AG04450 (cell line): ENCODE measurements at regions not wholly inside any gene's neighbourhood (a gene's known extent, or its start where the extent isn't known, plus 50 kb on each side); places are given as distances from the start of the nearest gene placed in this dataset.

Experiments used
- CTCF ChIA-PET: fragments of 300-600, 350-600 bp; formaldehyde crosslinking; extraction: SDS; loops from one replicate; lab custom pipeline; 2022; ENCODE audit warnings: antibody characterized with exemption, inconsistent platforms; lab: Charles Lee
- POLR2A ChIA-PET: fragments of 350-600 bp; formaldehyde crosslinking; extraction: SDS; loops from one replicate; lab custom pipeline; 2021; ENCODE audit warnings: antibody characterized with exemption, inconsistent platforms; lab: Yijun Ruan, JAX
- DNase-seq: peaks from one replicate; pipeline ENCODE4 v3.0.0-alpha.2; 2011; ENCODE audit warnings: low read depth, low spot score
- H3K27ac ChIP-seq: one replicate; pipeline ENCODE4 v1.5.1; 2012; ENCODE audit warnings: low read depth, low read length, control low read depth
- H3K27me3 ChIP-seq: one replicate; pipeline ENCODE4 v1.6.0; 2012; ENCODE audit warnings: low read length; ENCODE audit not compliant: control insufficient read depth, insufficient read depth
- H3K4me3 ChIP-seq: 2 replicates; pipeline ENCODE4 v1.5.1; 2011; ENCODE audit warnings: mild to moderate bottlenecking, low read depth, low read length, control low read depth
- H3K9me3 ChIP-seq: 2 replicates; pipeline ENCODE4 v1.5.1; 2012; ENCODE audit warnings: low read length; ENCODE audit not compliant: control insufficient read depth, insufficient read depth
- CTCF ChIP-seq: IDR thresholded peaks from 2 replicates; pipeline ENCODE4 v1.5.1; 2011; ENCODE audit warnings: low read depth, low read length, control low read depth, inconsistent platforms

- DNase-seq = no peak
- no peaks in the 10 kb centered on the region for H3K27me3 ChIP-seq
- no peak overlapping the region for H3K4me3 ChIP-seq
- POLR2A ChIA-PET = no interaction called here
- H3K27ac ChIP-seq = no peak overlapping the region
- TF ChIP-seq CTCF = no peak
- no peaks in the 10 kb centered on the region for H3K9me3 ChIP-seq
- CTCF ChIA-PET = no interaction called here
Observed at GRCh38 chr4:27315625-27316024, 455.0 kb downstream of the STIM2 start.

- CTCF ChIA-PET = interaction anchor here (0.9 kb wide), 1 partner anchor 268 kb away, joined by 3 read pairs; no protein-coding TSS in a partner anchor
- no peak for DNase-seq
- POLR2A ChIA-PET = no interaction called here
- no peaks in the 10 kb centered on the region for H3K9me3 ChIP-seq
- TF ChIP-seq CTCF = no peak
- no peak overlapping the region for H3K4me3 ChIP-seq
- no peaks in the 10 kb centered on the region for H3K27me3 ChIP-seq
- H3K27ac ChIP-seq = no peak overlapping the region
Observed at GRCh38 chr4:27316176-27316575, 455.5 kb downstream of the STIM2 start.

- H3K27me3 ChIP-seq = no peaks in the 10 kb centered on the region
- H3K9me3 ChIP-seq = no peaks in the 10 kb centered on the region
- CTCF ChIA-PET = interaction anchor here (0.9 kb wide), 1 partner anchor 271 kb away, joined by 3 read pairs; no protein-coding TSS in a partner anchor
- TF ChIP-seq CTCF = peak; percentile 20; the same call in 1 of the 2 replicates
- DNase-seq = no peak
- no peak overlapping the region for H3K4me3 ChIP-seq
- no peak overlapping the region for H3K27ac ChIP-seq
- POLR2A ChIA-PET = no interaction called here
Observed at GRCh38 chr4:27318740-27319139, 458.1 kb downstream of the STIM2 start.

GRCh38 chr4:27326991-27327390 lies 466.4 kb downstream of the STIM2 start:
- DNase-seq = no peak
- H3K9me3 ChIP-seq = no peaks in the 10 kb centered on the region
- no peak overlapping the region for H3K27ac ChIP-seq
- ChIA-PET CTCF (no interaction called here), POLR2A (no interaction called here)
- H3K27me3 ChIP-seq = no peaks in the 10 kb centered on the region
- H3K4me3 ChIP-seq = no peak overlapping the region
- no peak for TF ChIP-seq CTCF

- Histone ChIP-seq H3K27me3 (no peaks in the 10 kb centered on the region), H3K4me3 (no peak overlapping the region), H3K27ac (no peak overlapping the region), H3K9me3 (peaks cover 2% of the 10 kb centered on the region; the same call in 1 of the 2 replicates)
- POLR2A ChIA-PET = no interaction called here
- no peak for DNase-seq
- TF ChIP-seq CTCF = no peak
- CTCF ChIA-PET = no interaction called here
Observed at GRCh38 chr4:27327421-27328181, 467.0 kb downstream of the STIM2 start.
